SW 1271 (cell line): ENCODE measurements at regions not wholly inside any gene's neighbourhood (a gene's known extent, or its start where the extent isn't known, plus 50 kb on each side); places are given as distances from the start of the nearest gene placed in this dataset.

Source experiments
- DNase-seq, 2 experiments: peaks; one replicate each; lab custom pipeline; 2025; lab: John Stamatoyannopoulos, UW

DNA sequence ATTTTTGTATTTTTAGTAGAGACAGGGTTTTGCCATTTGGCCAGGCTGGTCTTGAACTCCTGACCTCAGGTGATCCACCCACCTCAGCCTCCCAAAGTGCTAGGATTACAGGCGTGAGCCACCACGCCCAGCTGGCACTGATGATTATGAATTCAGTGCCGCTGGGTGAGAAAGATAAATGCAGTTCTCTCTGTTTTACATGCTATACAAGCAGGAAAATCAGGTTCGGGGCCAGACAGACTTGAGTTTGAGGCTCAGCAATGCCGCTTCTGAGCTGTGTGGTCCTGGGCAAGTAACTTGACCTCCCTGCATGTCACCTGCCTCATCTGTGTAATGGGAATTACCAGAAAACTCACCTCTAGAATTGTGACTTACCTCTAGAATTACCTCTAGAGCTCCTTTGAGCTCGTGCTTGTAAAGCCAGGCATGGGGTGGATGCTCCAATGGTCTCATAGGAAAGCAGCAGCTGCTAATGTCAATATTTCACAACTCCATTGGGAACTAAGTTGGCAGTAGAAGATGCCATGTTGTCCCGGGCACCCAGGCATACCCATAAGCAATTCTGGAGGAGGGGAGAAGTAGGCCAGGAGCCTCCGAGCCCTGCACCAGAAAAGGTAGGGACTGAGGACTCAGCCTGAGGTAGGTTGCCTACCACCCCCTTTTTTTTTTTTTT is 119.8 kb upstream of the SLC25A33 start:
- DNase-seq: no peak

DNA sequence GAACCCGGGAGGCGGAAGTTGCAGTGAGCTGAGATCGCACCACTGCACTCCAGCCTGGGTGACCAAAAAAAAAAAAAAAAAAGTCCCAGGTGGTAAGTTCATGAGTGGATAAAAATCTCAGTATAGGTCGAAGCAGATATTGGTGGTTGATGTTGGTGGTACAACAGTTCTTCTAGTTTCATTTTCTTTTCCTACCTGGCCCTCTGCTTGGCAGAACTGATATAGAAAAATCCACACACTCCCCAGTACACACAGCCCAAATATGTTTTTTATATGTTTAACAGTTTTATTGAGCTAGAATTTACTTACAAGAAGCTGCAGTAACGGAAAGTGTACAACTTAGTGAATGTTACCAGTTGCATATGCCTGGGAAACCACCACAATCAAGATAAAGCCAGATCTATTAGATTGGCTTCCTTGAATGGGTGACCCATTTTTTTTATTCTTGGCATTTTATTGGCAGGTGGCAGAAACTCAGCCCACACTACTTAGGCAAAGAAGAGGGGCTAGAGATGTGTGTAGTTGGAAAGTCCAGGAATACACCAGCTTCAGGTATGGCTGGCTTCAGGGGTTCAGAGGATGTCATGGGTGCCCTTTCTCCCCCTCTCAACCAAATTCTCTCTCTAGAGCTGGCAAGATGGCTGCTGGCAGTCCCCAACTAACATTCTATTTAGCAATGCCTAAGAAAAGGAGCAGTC is 118.3 kb upstream of the SLC25A33 start:
- no peak for DNase-seq

DNA sequence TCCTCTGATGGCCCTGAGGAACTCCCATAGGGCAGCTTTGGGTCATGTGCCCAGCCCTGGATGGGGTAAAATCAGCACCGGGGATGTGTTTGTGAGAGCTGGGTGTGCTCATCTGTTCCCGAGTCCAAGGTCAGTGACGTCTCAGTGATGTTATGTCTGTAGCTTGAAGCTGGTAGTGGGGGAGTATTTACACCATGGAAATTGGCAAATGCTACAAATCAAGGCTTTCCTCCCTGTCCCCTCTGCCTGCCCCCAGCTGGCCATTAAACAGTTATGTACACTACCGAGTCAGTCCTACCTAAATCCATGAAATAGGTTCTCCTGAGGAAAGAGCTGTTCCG is 117.8 kb upstream of the SLC25A33 start:
- DNase-seq: no peak

DNA sequence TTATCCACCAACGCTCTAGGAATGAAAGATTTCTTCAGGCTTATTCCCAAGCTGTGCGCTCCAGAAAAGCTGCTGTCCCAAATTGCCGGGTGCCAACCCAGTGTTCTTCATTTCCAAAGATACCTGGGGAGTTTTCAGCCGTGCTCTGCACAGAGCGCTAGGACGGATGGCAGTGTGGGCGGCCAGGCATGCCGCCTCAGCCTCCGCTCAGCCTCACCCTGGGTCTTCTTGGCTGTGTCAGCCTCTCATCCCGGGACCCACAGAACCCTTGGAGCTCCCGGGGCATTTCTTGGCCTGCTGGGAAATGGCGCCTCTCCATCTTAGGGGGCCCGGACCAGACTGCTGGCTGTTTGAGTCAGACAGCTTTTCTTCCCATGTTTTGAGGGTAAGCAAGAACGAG is 116.9 kb upstream of the SLC25A33 start:
- no peak for DNase-seq

DNA sequence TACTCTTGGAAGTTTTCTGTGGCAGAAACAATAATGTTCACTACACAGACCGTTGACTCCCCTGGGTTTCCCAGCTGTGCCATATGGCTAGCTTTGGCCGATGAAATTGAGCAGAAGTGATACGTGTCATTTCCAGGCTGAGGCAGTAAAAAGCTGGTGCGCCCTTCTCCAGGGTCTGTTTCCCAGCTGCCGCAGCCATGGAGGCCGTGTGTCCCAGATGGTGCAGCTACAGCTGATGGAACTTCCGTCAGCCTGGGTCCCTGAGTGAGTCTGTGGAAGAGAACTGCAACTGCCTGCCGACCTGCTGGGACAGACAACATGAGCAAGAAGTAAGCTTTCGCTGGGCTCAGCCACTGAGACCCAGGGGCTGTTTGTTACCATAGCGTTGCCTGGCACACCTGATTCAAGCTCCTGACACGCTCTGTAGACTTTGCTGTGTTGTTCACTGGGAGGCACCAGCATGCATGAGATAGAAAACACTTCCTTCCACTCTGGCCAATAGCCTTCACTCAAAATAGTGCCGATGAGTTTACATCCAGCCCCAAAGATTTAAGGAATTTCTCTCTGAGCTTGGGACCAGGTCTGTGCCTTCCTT is 116.3 kb upstream of the SLC25A33 start:
- DNase-seq: no peak

DNA sequence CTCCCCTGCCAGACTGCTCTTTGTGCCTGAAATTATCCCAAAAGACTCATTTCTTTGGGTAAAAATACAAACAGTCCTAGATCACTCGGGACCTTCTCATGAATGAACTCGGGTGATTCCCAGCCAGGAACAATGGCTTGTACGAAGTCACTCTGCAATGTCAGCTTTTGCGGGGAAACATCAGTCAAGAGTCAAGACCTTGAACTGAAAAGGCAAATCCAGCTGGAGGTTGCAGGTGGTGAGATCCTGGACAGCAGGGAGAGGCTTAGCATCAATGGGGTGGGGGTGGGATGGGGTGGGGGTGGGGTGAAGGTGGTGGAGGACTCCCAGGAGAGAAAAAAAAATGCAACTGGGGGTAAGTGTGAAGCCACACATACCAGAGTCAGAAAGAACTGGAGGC is 115.0 kb upstream of the SLC25A33 start:
- DNase-seq: no peak

DNA sequence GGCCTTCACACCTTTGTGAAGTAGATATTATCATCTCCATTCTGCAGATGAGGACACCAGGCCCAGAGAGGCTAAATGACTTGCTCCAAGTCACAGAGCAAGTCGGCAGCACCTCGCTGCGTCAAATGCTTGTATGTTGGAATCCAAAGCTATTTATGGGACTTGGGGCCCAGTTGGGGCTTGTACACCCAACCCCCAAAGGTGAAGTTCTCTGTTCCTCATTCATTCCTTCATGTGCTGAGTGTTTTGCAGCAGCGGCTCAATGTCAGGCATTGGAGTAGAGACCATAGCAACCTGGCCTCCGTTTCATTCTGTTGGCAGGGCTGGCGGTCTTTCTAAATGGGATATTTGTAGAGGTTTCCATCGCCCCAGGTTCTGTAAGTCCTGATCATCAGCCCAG is 113.4 kb upstream of the SLC25A33 start:
- no peak for DNase-seq

DNA sequence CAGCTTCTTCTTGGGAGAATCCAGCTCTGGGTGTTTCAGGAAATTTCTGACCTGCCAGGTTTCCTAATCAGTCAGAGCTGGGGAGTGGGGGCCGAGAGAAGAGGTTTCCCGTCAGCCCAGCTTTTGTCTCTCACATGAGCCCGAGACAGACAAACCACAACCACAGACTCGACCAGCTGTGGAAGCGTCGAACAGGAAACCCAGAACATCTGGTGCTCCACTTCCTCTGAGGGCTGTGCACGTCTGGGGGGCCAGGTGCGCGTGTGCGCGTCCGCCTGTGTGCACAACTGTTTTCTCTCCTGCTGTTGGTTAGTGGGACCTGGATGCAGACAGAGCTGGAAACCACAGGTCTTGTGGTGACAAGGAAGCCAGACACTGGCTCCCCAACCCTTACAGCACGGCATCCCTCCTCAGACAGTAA is 113.0 kb upstream of the SLC25A33 start:
- DNase-seq: no peak

DNA sequence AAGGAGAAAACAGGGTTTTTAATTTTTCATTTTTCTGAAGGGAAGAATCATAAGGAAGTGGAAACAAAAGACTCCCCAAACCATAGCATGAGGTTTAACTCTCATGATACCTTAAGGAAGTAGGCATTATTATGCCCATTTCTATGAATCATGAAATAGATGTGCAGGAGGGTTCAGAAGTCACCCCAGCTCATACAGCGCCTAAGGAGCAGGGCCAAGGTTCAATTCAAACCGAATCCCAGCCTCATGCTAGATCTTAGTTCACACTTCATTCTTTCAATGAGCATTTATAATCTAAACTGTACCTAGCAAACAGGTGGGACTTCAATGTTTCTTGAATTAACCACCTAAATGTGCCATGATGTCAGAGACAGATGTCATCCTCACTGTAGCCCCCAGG is 111.9 kb upstream of the SLC25A33 start:
- DNase-seq: no peak

DNA sequence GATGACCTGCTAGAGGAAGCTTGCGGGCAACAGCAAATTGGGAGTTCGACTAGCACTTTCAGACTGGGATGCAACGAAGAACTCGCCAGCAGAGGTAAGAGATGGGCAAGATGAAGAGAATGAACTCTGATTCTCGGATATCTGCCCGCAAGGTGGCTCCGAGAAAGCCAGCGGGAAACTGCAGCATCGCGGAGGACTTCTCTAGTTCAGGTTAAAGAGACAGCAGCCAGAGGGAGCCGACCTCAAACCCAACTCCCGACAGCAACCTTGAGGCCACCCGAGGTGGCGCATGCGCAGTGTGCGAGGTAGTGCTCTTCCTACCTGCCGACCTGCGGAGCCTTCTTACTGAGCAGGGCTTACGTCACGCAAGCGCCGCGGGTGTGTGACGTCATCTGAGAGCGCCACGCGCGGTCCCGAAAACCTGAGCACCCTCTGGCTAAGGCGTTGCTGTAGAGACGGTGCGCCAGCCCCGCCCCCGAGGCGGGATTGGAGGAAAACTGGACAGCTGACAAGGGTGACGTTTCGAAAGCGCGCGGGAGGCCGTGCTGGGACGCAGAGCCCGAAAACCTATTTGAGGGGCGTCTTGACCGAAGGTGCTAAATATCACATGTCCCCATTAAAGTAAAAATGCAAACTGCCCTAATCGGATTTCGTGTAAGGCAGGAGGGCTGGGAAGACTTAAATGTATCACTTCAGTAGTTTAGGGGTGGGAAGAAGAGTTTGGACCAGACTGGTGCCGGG is 110.5 kb upstream of the SLC25A33 start:
- DNase-seq: peak; percentile 82 to 95

DNA sequence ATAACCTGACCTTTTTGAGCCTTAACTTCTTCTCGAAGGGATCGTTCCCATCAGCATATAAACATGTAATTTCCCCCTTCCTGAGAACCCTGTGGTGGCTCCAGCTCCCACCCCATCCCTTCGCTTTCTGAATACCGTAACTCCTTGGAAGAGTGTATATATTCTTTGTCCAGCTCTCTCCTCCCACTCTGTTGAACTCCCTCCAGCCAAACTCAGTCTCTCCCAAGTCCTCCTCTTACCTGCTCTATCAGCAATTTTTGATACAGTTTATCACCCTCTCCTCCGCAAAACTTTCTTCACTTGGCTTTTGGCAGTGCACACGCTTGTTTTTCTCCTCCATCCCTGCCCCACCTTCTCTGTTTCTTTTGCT is 109.9 kb upstream of the SLC25A33 start:
- no peak for DNase-seq

DNA sequence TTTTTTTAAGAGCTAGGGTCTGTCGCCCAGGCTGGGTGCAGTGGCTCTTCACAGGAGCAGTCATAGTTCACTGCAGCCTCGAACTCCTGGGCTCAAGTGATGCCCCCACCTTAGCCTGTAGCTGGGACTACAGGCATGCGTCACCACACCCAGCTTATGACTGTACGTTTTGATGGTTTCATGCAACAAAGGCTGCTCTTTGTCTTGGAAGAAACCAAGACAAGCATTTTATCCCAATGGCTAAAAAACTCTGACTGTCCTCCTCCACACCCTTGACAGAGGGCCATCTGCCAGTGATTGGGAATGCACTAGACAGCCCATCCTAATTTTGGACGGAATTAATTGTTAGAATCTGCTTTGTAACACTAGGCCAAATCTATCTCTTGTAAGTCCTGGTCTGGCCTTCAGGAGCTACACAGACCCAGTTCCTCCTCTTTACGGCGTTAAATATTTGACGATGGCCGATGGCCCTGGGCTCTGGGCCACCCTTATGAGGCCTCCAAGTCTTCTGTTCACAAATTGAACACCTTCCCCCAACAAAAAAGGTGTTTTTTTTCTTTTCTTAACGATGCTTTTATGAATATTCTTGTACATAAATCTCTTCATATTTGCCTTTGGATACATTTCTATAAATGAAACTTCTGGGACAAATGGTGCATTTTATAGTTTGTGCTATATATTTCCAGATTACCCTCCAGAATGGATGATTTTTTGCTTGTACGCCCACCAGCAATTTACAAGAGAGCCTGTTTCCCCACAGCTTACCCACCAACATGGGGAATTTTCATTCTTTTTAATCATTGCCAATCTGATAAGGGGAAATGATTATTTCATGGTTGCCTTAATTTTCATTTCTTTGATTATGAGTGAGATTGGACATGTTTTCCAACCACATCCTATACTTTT is 104.8 kb upstream of the SLC25A33 start:
- no peak for DNase-seq

DNA sequence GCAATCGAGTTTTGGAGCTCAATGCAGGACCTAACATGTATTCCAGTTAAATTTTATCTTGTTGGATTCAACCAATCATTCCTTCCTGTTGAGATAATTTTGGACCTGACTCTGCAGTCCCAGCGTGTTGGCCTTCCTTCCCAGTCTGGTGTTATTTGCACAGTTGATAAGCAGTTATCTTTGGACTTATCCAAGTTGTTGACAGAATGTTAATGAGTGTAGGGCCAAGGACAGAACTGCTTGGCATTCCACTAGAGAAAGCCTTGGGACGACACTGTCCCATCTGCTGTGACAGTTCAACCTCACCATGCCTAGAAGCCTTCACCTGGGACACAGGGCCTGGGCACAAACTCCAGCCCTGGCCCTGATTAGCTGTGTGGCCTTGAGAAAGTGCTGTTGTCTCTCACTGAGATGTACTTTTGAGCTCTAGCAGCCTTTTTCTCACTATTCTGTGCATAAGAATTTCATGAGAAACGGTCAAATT is 104.1 kb upstream of the SLC25A33 start:
- no peak for DNase-seq

DNA sequence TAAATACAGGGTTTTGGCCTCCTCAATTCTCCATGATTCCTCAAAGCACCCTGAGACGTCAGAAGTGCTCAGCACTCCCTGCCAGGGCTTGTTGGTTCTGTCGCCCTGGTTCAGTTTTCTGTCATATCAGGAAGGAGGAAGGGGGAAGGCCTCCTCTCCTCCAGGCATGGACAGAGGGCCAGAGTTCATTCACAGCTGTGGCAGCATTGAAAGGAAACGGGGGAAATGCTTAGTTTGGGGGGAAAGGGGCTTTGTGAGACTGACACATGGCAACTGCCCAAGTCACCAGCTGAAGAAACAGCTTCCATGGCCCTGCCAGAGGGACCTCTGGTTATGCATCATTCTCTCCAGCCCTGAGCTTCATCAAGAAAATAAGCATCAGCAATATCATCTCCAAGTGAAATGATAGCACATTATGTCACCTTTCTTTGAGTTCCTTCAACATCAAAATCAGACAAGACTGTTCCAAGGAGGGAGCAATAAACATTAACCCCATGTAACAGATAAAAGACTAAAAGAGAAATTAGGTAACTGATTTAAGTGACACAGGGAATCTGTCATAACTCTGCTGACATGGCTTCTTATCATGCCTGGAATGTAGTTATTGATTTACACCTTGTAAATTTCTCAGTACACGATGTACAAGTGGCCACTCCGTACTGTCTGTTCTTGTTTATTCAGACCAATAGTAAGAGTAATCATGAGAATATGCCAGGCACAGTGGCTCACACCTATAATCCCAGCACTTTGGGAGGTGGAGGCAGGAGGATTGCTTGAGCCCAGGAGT is 103.2 kb upstream of the SLC25A33 start:
- DNase-seq: no peak

DNA sequence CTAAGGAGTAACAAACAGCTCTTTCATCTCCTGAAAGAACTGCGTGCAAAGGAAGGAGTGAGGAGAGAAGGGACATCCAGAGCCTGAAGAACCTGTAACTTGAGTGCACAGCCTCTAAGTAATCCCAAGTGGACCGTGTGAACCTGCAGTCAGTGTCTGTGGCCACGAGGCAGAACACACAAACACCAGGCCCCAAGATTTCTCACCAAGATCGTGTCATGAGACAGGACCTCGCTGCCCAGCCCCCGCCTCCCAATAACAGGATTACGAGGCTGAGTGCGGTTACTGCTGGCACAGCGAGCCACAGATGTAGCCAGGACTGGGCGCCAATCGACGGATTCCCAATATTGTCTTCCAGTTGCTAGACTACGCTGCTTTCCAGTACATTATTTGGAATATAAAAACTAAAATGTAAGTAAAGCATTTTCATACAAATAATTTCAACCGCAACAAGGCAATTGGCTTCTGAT is 101.3 kb upstream of the SLC25A33 start:
- DNase-seq: no peak

DNA sequence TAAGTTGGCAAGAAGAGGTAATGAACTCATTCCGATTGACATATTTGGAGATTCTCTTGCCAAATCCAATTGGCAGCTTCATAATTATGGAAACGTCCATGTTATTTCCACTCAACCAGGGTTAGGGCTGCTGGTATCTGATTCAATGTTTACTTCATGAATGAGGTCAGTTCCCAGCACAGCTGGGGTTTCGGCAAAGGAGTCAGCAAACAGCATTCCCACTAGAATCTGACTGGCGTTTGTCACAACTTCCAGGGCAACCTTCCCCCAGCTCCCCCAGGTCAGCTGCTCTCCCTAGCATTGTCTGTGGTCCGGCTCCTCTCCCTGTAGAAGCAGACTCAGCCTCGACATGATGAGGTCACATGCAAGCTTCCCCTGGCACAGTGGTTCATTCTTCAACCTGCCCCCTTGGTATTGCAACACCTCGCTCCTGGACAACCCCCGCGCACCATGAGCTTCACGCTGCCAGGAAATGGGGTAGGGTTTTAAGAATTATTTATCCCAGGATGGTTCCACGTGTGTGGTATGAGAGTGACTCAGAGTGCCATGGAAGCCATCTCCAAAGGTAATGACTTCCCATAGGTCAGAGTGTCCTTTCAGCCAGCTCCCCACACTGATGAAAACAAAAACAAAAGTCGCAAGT is 100.7 kb upstream of the SLC25A33 start:
- DNase-seq: no peak

DNA sequence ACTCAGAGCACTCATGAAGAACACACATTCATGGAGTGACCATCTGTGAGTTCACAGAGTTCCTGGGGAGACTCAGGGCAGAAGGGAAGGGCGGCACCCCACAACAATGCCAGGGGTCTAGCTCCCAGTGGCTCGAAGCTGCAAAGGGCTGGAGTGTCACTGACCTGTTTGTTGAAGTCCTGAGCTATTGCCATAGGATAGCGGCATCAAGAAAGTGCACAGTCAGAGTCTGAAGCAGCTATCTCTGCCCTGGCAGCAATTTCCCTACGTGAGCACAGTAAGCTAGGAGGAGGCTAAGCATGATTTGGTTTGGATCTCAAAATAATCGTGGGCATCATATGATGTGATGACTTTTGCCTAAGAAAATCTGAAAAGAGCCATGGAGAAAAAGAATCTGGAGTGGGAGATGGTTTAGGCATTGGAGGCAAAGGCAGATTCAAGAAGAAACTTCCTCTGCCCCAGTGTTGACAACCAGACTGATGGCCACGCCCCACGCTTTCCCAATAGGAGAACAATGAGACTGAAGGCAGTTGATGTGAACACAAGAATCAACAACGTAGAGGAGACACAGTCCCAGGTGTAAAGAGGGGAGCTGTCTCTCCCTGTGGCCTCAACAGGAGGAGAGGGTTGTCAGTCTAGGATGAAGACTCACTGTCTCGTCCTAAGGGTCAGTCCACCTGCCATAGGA is 100.0 kb upstream of the SLC25A33 start:
- no peak for DNase-seq

DNA sequence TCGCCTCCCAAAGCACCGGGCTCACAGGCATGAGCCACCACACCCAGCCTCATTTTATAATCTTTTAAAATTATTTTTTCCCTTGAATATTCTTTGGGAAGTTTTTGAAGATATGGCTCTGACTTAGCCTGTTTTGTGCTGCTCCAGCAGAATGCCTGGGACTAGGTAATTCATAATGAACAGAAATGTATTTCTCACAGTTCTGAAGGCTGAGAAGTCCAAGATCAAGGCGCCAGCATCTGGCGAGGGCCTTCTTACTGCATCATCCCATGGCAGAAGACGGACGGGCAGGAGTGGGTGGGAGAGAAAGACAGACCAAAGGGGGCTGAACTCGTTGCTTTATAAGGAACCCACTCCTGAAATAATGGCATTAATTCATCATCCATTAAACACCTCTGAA is 99.0 kb upstream of the SLC25A33 start:
- DNase-seq: no peak

DNA sequence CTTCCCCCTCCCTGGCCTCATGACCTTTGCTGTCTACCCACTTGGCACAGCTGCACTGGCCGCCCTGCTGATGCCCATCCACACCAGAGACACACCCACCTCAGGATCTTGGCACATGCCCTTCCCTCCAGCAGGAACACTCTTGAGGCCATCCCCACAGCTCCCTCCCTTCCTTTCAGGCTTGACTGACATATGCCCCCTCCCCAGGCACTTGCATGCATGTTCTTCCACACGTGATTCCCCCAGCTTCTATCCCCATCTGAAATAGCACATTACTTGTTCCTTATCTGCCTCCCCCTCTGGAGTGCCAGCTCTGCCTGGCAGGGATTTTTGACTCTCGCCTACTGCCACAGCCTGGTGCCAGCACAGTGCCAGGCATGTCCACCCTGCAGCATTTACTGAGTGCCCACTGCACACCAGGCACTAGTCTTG is 98.5 kb upstream of the SLC25A33 start:
- no peak for DNase-seq
